Endothelial cell (in vitro differentiated cells): ENCODE measurements at regions not wholly inside any gene's neighbourhood (a gene's known extent, or its start where the extent isn't known, plus 50 kb on each side); places are given as distances from the start of the nearest gene placed in this dataset.

Source experiments
- DNase-seq: peaks from one replicate; pipeline ENCODE4 v3.0.0; 2021; ENCODE audit warnings: low spot score
- H3K27ac Mint-ChIP-seq: one replicate; pipeline ENCODE4 v1.8.0; 2021; ENCODE audit warnings: mixed read lengths, inconsistent platforms; ENCODE audit not compliant: unreplicated experiment
- H3K27me3 Mint-ChIP-seq: one replicate; pipeline ENCODE4 v1.8.0; 2021; ENCODE audit warnings: mild to moderate bottlenecking, moderate library complexity, mixed read lengths, inconsistent platforms; ENCODE audit not compliant: unreplicated experiment
- H3K36me3 Mint-ChIP-seq: one replicate; pipeline ENCODE4 v1.8.0; 2021; ENCODE audit warnings: mild to moderate bottlenecking, low read depth, mixed read lengths, inconsistent platforms; ENCODE audit not compliant: unreplicated experiment
- H3K4me1 Mint-ChIP-seq: one replicate; pipeline ENCODE4 v1.8.0; 2021; ENCODE audit warnings: mild to moderate bottlenecking, mixed read lengths, inconsistent platforms; ENCODE audit not compliant: unreplicated experiment
- H3K4me3 Mint-ChIP-seq: one replicate; pipeline ENCODE4 v1.8.0; 2021; ENCODE audit warnings: mild to moderate bottlenecking, mixed read lengths, inconsistent platforms; ENCODE audit not compliant: unreplicated experiment
- H3K9me3 Mint-ChIP-seq: one replicate; pipeline ENCODE4 v1.8.0; 2021; ENCODE audit warnings: mixed read lengths, inconsistent platforms; ENCODE audit not compliant: unreplicated experiment
- CTCF ChIP-seq: fragments of 200-600 bp; sonication (generic); IDR thresholded peaks from one replicate; pipeline ENCODE4 v1.5.0; 2021; ENCODE audit warnings: antibody characterized with exemption; ENCODE audit not compliant: unreplicated experiment

DNA sequence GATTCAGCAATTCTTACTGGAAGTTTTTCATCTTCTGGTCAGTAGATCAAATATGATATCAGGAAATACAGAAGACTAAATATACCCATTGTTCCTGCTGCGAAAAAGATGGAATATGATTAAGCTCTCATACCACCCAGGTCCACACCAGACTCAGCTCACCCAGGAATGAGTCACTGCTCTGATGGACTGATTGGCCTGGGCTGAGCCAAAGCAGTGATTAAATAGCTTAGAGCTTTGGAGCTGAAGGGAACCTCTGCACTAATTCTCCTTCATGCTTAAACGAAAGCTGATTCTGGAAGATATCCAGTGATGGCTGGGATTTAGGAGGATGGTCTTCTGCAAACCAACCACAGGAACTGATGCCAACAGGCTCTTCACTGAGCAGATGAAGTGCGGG, 62.0 kb upstream of the SYT1 start:
- H3K4me1 Mint-ChIP-seq = no peaks in the 10 kb centered on the region
- no peak overlapping the region for H3K27ac Mint-ChIP-seq
- no peaks in the 10 kb centered on the region for H3K36me3 Mint-ChIP-seq
- no peak for TF ChIP-seq CTCF
- no peaks in the 10 kb centered on the region for H3K27me3 Mint-ChIP-seq
- H3K9me3 Mint-ChIP-seq = no peaks in the 10 kb centered on the region
- no peak overlapping the region for H3K4me3 Mint-ChIP-seq
- no peak for DNase-seq

DNA sequence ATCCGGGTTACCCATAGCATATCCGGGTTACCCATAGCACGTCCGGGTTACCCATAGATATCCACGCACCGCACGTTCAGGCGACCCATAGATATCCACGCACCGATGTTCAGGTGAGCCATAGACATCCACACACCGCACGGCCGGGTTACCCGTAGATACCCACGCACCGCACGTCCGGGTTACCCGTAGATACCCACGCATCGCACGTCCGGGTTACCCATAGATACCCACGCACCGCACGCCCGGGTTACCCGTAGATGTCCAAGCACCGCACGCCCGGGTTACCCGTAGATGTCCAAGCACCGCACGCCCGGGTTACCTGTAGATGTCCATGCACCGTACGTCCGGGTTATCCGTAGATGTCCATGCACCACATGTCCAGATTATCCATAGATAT, 60.3 kb upstream of the SYT1 start:
- H3K4me3 Mint-ChIP-seq = no peak overlapping the region
- no peaks in the 10 kb centered on the region for H3K9me3 Mint-ChIP-seq
- H3K4me1 Mint-ChIP-seq = no peaks in the 10 kb centered on the region
- H3K27me3 Mint-ChIP-seq = no peaks in the 10 kb centered on the region
- no peak overlapping the region for H3K27ac Mint-ChIP-seq
- no peak for DNase-seq
- H3K36me3 Mint-ChIP-seq = no peaks in the 10 kb centered on the region
- TF ChIP-seq CTCF = no peak
